DOHH2 (cell line): ENCODE measurements at regions not wholly inside any gene's neighbourhood (a gene's known extent, or its start where the extent isn't known, plus 50 kb on each side); places are given as distances from the start of the nearest gene placed in this dataset.

Experiments used
- H3F3A ChIP-seq: fragments of 200-600 bp; sonication (generic), shearing (Covaris generic); 2 replicates; pipeline ENCODE4 v1.6.0; 2016; ENCODE audit warnings: antibody characterized with exemption, mild to moderate bottlenecking; ENCODE audit not compliant: control insufficient read depth, insufficient read depth
- H3K27ac ChIP-seq: fragments of 200-600 bp; sonication (generic); 2 replicates; pipeline ENCODE4 v1.5.1; 2014; ENCODE audit warnings: low read depth, mild to moderate bottlenecking, low read length, moderate library complexity
- H3K27me3 ChIP-seq: fragments of 200-600 bp; sonication (generic); 2 replicates; pipeline ENCODE4 v1.6.1; 2014; ENCODE audit warnings: mild to moderate bottlenecking, low read length, mixed read lengths; ENCODE audit not compliant: control insufficient read depth
- H3K36me3 ChIP-seq: fragments of 200-600 bp; sonication (generic); 2 replicates; pipeline ENCODE4 v1.6.1; 2014; ENCODE audit warnings: mild to moderate bottlenecking, low read length, moderate library complexity, mixed read lengths; ENCODE audit not compliant: control insufficient read depth
- H3K4me1 ChIP-seq: fragments of 200-600 bp; sonication (generic); 2 replicates; pipeline ENCODE4 v1.6.1; 2014; ENCODE audit warnings: mild to moderate bottlenecking, low read length, mixed read lengths; ENCODE audit not compliant: control insufficient read depth
- H3K4me2 ChIP-seq: fragments of 200-600 bp; sonication (generic); 2 replicates; pipeline ENCODE4 v1.6.0; 2014; ENCODE audit warnings: mild to moderate bottlenecking, low read length, moderate library complexity
- H3K4me3 ChIP-seq: fragments of 200-600 bp; sonication (generic); 2 replicates; pipeline ENCODE4 v1.5.1; 2014; ENCODE audit warnings: mild to moderate bottlenecking, low read length, mixed read lengths
- H3K79me2 ChIP-seq: fragments of 200-600 bp; sonication (generic); 2 replicates; pipeline ENCODE4 v1.6.1; 2014; ENCODE audit warnings: mild to moderate bottlenecking, low read length, mixed read lengths; ENCODE audit not compliant: control insufficient read depth
- H3K9me2 ChIP-seq: fragments of 200-600 bp; sonication (generic); replicated peaks from 2 replicates; pipeline ENCODE4 v1.6.1; 2014; ENCODE audit warnings: mild to moderate bottlenecking, low read length, mixed read lengths; ENCODE audit not compliant: control insufficient read depth
- H3K9me3 ChIP-seq: fragments of 200-600 bp; sonication (generic); 2 replicates; pipeline ENCODE4 v1.6.1; 2014; ENCODE audit warnings: antibody characterized with exemption, low read length, mixed read lengths; ENCODE audit not compliant: control insufficient read depth, insufficient read depth
- H4K20me1 ChIP-seq: fragments of 200-600 bp; sonication (generic); 2 replicates; pipeline ENCODE4 v1.6.0; 2014; ENCODE audit warnings: low read depth, mild to moderate bottlenecking, antibody characterized with exemption, low read length, moderate library complexity; ENCODE audit not compliant: control insufficient read depth, insufficient read depth
- CTCF ChIP-seq: fragments of 200-600 bp; sonication (generic); IDR thresholded peaks from one replicate; pipeline ENCODE4 v1.5.1; 2014; ENCODE audit warnings: antibody characterized with exemption, mild to moderate bottlenecking, low read depth, low read length; ENCODE audit not compliant: poor library complexity, severe bottlenecking
- EZH2phosphoT487 ChIP-seq: fragments of 200-600 bp; sonication (generic); IDR thresholded peaks from 2 replicates; pipeline ENCODE4 v1.6.1; 2017; ENCODE audit warnings: borderline replicate concordance, mild to moderate bottlenecking, antibody characterized with exemption, low read length, moderate library complexity, mixed read lengths

GRCh38 chr1:56286956-56287355, 292.4 kb downstream of the PLPP3 start:
- Histone ChIP-seq H4K20me1 (no peaks in the 10 kb centered on the region), H3K36me3 (no peaks in the 10 kb centered on the region), H3K79me2 (no peaks in the 10 kb centered on the region), H3F3A (no peaks in the 10 kb centered on the region), H3K27me3 (no peaks in the 10 kb centered on the region), H3K27ac (no peak overlapping the region), H3K9me2 (no peaks in the 10 kb centered on the region), H3K4me1 (no peaks in the 10 kb centered on the region), H3K4me2 (no peak overlapping the region), H3K4me3 (no peak overlapping the region), H3K9me3 (no peaks in the 10 kb centered on the region)
- TF ChIP-seq CTCF (no peak), EZH2phosphoT487 (no peak)

GRCh38 chr1:56286506-56286905, 292.9 kb downstream of the PLPP3 start:
- no peaks in the 10 kb centered on the region for H3K4me1 ChIP-seq
- H3K27ac ChIP-seq = no peak overlapping the region
- no peaks in the 10 kb centered on the region for H3K79me2 ChIP-seq
- no peak for TF ChIP-seq EZH2phosphoT487
- no peak for TF ChIP-seq CTCF
- H3K27me3 ChIP-seq = no peaks in the 10 kb centered on the region
- no peaks in the 10 kb centered on the region for H4K20me1 ChIP-seq
- no peaks in the 10 kb centered on the region for H3K9me3 ChIP-seq
- no peaks in the 10 kb centered on the region for H3K9me2 ChIP-seq
- H3K36me3 ChIP-seq = no peaks in the 10 kb centered on the region
- no peak overlapping the region for H3K4me3 ChIP-seq
- no peak overlapping the region for H3K4me2 ChIP-seq
- H3F3A ChIP-seq = no peaks in the 10 kb centered on the region

DNA sequence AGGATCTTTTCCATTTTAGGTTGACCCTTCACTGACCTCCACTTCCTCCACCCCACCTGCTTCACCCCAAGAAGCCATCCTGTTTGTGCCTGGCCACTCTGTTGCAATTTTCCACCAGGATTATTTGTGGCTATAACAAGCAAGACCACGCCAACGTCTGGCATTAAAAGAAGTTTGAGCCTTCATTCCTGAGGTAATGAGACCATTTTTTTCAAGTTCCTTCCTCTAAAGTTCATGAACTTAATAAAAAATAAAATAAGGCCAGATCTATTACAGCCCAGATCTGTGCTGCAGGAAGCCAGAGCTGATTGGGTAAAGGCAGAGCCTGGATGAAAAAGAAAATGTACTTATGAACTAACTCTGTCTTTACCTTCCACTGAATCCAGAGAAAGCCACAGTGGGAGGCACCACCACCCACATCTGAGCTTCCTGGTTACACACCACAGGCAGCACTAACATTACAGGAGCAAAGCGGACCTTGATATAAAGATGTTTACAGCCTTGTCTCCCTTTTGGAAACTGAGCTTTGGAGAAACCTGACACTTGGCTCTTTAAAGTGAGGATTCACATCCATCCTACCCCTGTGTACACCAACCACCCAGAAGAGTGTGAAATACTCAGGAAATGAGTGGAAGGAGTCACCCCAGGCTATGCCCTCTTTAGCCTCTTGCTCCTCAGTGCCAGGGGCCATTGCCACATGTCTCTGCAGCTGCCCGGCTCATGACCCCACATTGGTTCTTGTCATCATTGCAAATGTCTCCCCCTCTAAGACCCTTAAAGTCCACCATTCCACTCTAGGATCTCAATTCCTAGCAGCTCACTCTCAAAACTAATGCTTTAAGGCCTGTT, 293.6 kb downstream of the PLPP3 start:
- Histone ChIP-seq H3K4me3 (no peak overlapping the region), H3K4me2 (no peak overlapping the region), H3K27ac (no peak overlapping the region), H3K4me1 (no peaks in the 10 kb centered on the region), H4K20me1 (no peaks in the 10 kb centered on the region), H3K79me2 (no peaks in the 10 kb centered on the region), H3K9me3 (no peaks in the 10 kb centered on the region), H3K36me3 (no peaks in the 10 kb centered on the region), H3K9me2 (no peaks in the 10 kb centered on the region), H3F3A (no peaks in the 10 kb centered on the region), H3K27me3 (no peaks in the 10 kb centered on the region)
- TF ChIP-seq EZH2phosphoT487 (no peak), CTCF (no peak)
